GM21423 (cell line): ENCODE measurements at regions not wholly inside any gene's neighbourhood (a gene's known extent, or its start where the extent isn't known, plus 50 kb on each side); places are given as distances from the start of the nearest gene placed in this dataset.

ENCODE experiments used
- ATAC-seq: cut with Tn5 transposase; IDR thresholded peaks from one replicate; pipeline ENCODE4 v1.9.1; 2021; ENCODE audit warnings: mild to moderate bottlenecking, moderate library complexity; ENCODE audit not compliant: unreplicated experiment

- no peak for ATAC-seq
Measured at GRCh38 chr2:37541516-37541915, 129.9 kb downstream of the CDC42EP3 start.

- ATAC-seq, result no peak
Measured at GRCh38 chr2:37543999-37544557, 127.4 kb downstream of the CDC42EP3 start.

GRCh38 chr2:37544591-37545031 lies 126.8 kb downstream of the CDC42EP3 start:
- no peak for ATAC-seq

GRCh38 chr2:37549598-37549997 lies 121.8 kb downstream of the CDC42EP3 start:
- ATAC-seq, result peak; percentile 41

- ATAC-seq, result no peak
Measured at GRCh38 chr2:37550190-37550589, 121.3 kb downstream of the CDC42EP3 start.

GRCh38 chr2:37551783-37552182 lies 119.7 kb downstream of the CDC42EP3 start:
- no peak for ATAC-seq

- no peak for ATAC-seq
Measured at GRCh38 chr2:37552339-37552738, 119.1 kb downstream of the CDC42EP3 start.

GRCh38 chr2:37553411-37554154 lies 117.9 kb downstream of the CDC42EP3 start:
- no peak for ATAC-seq

- ATAC-seq, result no peak
Measured at GRCh38 chr2:37554155-37554510, 117.3 kb downstream of the CDC42EP3 start.

- no peak for ATAC-seq
Measured at GRCh38 chr2:37554687-37555086, 116.8 kb downstream of the CDC42EP3 start.

GRCh38 chr2:37555457-37555856 lies 116.0 kb downstream of the CDC42EP3 start:
- ATAC-seq, result peak; percentile 52

- no peak for ATAC-seq
Measured at GRCh38 chr2:37556256-37556655, 115.2 kb downstream of the CDC42EP3 start.

GRCh38 chr2:37558623-37559022 lies 112.8 kb downstream of the CDC42EP3 start:
- ATAC-seq, result peak; percentile 68

- ATAC-seq, result no peak
Measured at GRCh38 chr2:37560241-37560848, 111.1 kb downstream of the CDC42EP3 start.

- no peak for ATAC-seq
Measured at GRCh38 chr2:37560863-37561614, 110.4 kb downstream of the CDC42EP3 start.

GRCh38 chr2:37561615-37562569 lies 109.5 kb downstream of the CDC42EP3 start:
- peak; percentile 67 for ATAC-seq

GRCh38 chr2:37563375-37564015 lies 107.9 kb downstream of the CDC42EP3 start:
- ATAC-seq, result no peak

GRCh38 chr2:37564356-37564755 lies 107.1 kb downstream of the CDC42EP3 start:
- ATAC-seq, result no peak

- no peak for ATAC-seq
Measured at GRCh38 chr2:37566517-37566981, 104.9 kb downstream of the CDC42EP3 start.

- ATAC-seq, result no peak
Measured at GRCh38 chr2:37568565-37568964, 102.9 kb downstream of the CDC42EP3 start.
